Tibial artery (tissue), 4 donors: ENCODE measurements at regions not wholly inside any gene's neighbourhood (a gene's known extent, or its start where the extent isn't known, plus 50 kb on each side); places are given as distances from the start of the nearest gene placed in this dataset.

ENCODE experiments used
- DNase-seq, 2 donors: peaks; one replicate each; pipeline ENCODE4 v3.0.0-alpha.2; 2019
- H3K27ac ChIP-seq, 2 donors: fragments of 200-600 bp; sonication (generic) in 1 of 2; 1 replicate in 1 of 2; 2 replicates in 1 of 2; pipeline ENCODE4 v1.5.1; 2018 to 2019; ENCODE audit warnings: mild to moderate bottlenecking in 1 of 2
- H3K27me3 ChIP-seq, 2 donors: fragments of 200-600 bp; sonication (generic) in 1 of 2; one replicate each; pipeline versions ENCODE4 v1.5.1 to v1.6.0; 2016 to 2019
- H3K36me3 ChIP-seq, 3 donors: fragments of 200-600 bp; sonication (generic) in 2 of 3; one replicate each; pipeline ENCODE4 v1.5.1; 2016 to 2019; ENCODE audit warnings: mild to moderate bottlenecking in 2 of 3
- H3K4me1 ChIP-seq, 4 donors: fragments of 200-600 bp; sonication (generic) in 2 of 4; 1 replicate in 3 of 4; 2 replicates in 1 of 4; pipeline ENCODE4 v1.5.1; 2016 to 2019
- H3K4me3 ChIP-seq, 2 donors: fragments of 200-600 bp; sonication (generic) in 1 of 2; 1 replicate in 1 of 2; 2 replicates in 1 of 2; pipeline ENCODE4 v1.5.1; 2018 to 2019; ENCODE audit warnings: mild to moderate bottlenecking in 2 of 2
- H3K9me3 ChIP-seq, 3 donors: fragments of 200-600 bp; sonication (generic) in 1 of 3; one replicate each; pipeline ENCODE4 v1.5.1; 2016 to 2019
- CTCF ChIP-seq, 2 experiments: fragments of 200-600 bp in 1 of 2; fragments of 450-650 bp in 1 of 2; IDR thresholded peaks; one replicate each; pipeline ENCODE4 v1.5.1; 2017 to 2019; ENCODE audit warnings: antibody characterized with exemption in 2 of 2, mild to moderate bottlenecking in 1 of 2, moderate library complexity in 1 of 2
- intact Hi-C: fragments of 100-400 bp; cut with DNase I; formaldehyde crosslinking; loops from one replicate; pipeline ENCODE4 v1.15.0; 2023; ENCODE audit warnings: low total_unique reads

- Histone ChIP-seq H3K4me3 (no peak overlapping the region), H3K27ac (no peak overlapping the region), H3K4me1 (no peaks in the 10 kb centered on the region), H3K36me3 (no peaks in the 10 kb centered on the region), H3K9me3 (no peaks in the 10 kb centered on the region), H3K27me3 (no peaks in the 10 kb centered on the region)
- no peak for DNase-seq
- no peak for TF ChIP-seq CTCF (IDR thresholded peaks at IDR 0.05)
- intact Hi-C loops: no loop called here
Measured at GRCh38 chr6:51559059-51559458, 528.4 kb downstream of the PKHD1 start.

GRCh38 chr6:51562198-51562597 is 525.2 kb downstream of the PKHD1 start:
- no peak overlapping the region for H3K27ac ChIP-seq
- no peaks in the 10 kb centered on the region for H3K9me3 ChIP-seq
- no peaks in the 10 kb centered on the region for H3K36me3 ChIP-seq
- intact Hi-C loops: no loop called here
- DNase-seq: no peak
- no peak overlapping the region for H3K4me3 ChIP-seq
- TF ChIP-seq CTCF (IDR thresholded peaks at IDR 0.05): no peak
- no peaks in the 10 kb centered on the region for H3K4me1 ChIP-seq
- H3K27me3 ChIP-seq: no peaks in the 10 kb centered on the region
